NOMO-1 (cell line): ENCODE measurements at regions not wholly inside any gene's neighbourhood (a gene's known extent, or its start where the extent isn't known, plus 50 kb on each side); places are given as distances from the start of the nearest gene placed in this dataset.
A peak's percentile ranks its signal among the peaks of the same experiment; 100 is the strongest.

ENCODE experiments used
- DNase-seq, 2 experiments: peaks; one replicate each; lab custom pipeline; 2025; ENCODE audit not compliant: unreplicated experiment in 2 of 2; lab: John Stamatoyannopoulos, UW

- no peak for DNase-seq
Observed at GRCh38 chr2:239583879-239584859, 183.3 kb upstream of the HDAC4 start.

- no peak for DNase-seq
Observed at GRCh38 chr2:239583171-239583878, 182.5 kb upstream of the HDAC4 start.

- DNase-seq, result no peak
Observed at GRCh38 chr2:239582476-239582875, 181.7 kb upstream of the HDAC4 start.

- DNase-seq, result no peak
Observed at GRCh38 chr2:239581352-239581901, 180.6 kb upstream of the HDAC4 start.

GRCh38 chr2:239580199-239580527 lies 179.3 kb upstream of the HDAC4 start:
- no peak for DNase-seq

- DNase-seq, result peak; percentile 7 to 14
Observed at GRCh38 chr2:239579524-239580198, 178.8 kb upstream of the HDAC4 start.

- DNase-seq, result no peak
Observed at GRCh38 chr2:239579081-239579480, 178.3 kb upstream of the HDAC4 start.

- no peak for DNase-seq
Observed at GRCh38 chr2:239578381-239578780, 177.6 kb upstream of the HDAC4 start.

GRCh38 chr2:239577935-239578334 lies 177.1 kb upstream of the HDAC4 start:
- no peak for DNase-seq

- no peak for DNase-seq
Observed at GRCh38 chr2:239576784-239577685, 176.2 kb upstream of the HDAC4 start.

- no peak for DNase-seq
Observed at GRCh38 chr2:239575931-239576445, 175.2 kb upstream of the HDAC4 start.

GRCh38 chr2:239574434-239575156 lies 173.8 kb upstream of the HDAC4 start:
- no peak for DNase-seq

- no peak for DNase-seq
Observed at GRCh38 chr2:239574054-239574433, 173.2 kb upstream of the HDAC4 start.

- DNase-seq, result no peak
Observed at GRCh38 chr2:239570971-239571520, 170.2 kb upstream of the HDAC4 start.

- no peak for DNase-seq
Observed at GRCh38 chr2:239570216-239570925, 169.6 kb upstream of the HDAC4 start.

GRCh38 chr2:239569401-239570090 lies 168.7 kb upstream of the HDAC4 start:
- DNase-seq, result no peak

GRCh38 chr2:239568601-239569000 lies 167.8 kb upstream of the HDAC4 start:
- DNase-seq, result no peak

GRCh38 chr2:239567786-239568185 lies 167.0 kb upstream of the HDAC4 start:
- DNase-seq, result no peak
